ENCODE measurements at regions not wholly inside any gene's neighbourhood (a gene's known extent, or its start where the extent isn't known, plus 50 kb on each side); places are given as distances from the start of the nearest gene placed in this dataset.

DNA sequence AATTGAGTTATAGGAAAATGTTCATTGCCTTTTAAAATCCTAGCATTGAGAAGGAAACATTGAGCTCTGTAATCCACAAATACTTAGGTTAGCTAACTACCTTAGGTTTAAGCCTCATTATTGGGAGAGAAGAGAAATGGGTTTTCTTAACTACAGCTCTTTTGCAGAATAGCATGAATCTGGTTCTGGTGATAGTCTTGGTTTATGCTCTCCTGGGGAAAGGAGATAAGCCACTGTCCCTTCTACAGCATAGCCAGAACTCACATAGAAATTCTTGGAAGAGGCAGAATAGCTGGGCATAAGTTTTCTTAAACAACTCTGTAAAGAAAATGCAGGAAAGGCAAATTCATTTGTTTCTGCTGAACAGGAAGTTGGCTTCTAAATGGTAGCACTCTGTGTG, 378.6 kb upstream of the CHRM2 start:
- H2BK5ac ChIP-seq (ENCODE audit: low read depth, low read length) = no peak overlapping the region
- CTCF ChIA-PET (ENCODE audit: partially characterized antibody) = no interaction called here
- H3K27ac ChIP-seq (ENCODE audit: low read depth, low read length) = no peak overlapping the region
- H3K36me3 ChIP-seq (ENCODE audit: control insufficient read depth in 2 of 4, insufficient read depth in 4 of 4, low read length in 3 of 4) = no peaks in the 10 kb centered on the region
- no peak overlapping the region for H2BK20ac ChIP-seq (ENCODE audit: low read length)
- no peak overlapping the region for H2BK15ac ChIP-seq (ENCODE audit: low read length)
- FAIRE-seq = no peak
- H4K8ac ChIP-seq (ENCODE audit: extremely low read depth, insufficient read depth, low read length) = no peak overlapping the region
- no peak overlapping the region for H3K14ac ChIP-seq (ENCODE audit: insufficient read length)
- H3K4ac ChIP-seq (replicated peaks; ENCODE audit: insufficient read length, low read depth, low read length) = no peak overlapping the region
- TF ChIP-seq EP300 (IDR thresholded peaks at IDR 0.05; ENCODE audit: borderline replicate concordance in 1 of 2, low read depth in 2 of 2, low read length in 2 of 2) = no peak
- no peak for TF ChIP-seq TCF12 (IDR thresholded peaks at IDR 0.05; ENCODE audit: low read depth, low read length)
- TF ChIP-seq CHD2 (IDR thresholded peaks at IDR 0.05; ENCODE audit: low read length) = no peak
- TF ChIP-seq, protein P1, sequence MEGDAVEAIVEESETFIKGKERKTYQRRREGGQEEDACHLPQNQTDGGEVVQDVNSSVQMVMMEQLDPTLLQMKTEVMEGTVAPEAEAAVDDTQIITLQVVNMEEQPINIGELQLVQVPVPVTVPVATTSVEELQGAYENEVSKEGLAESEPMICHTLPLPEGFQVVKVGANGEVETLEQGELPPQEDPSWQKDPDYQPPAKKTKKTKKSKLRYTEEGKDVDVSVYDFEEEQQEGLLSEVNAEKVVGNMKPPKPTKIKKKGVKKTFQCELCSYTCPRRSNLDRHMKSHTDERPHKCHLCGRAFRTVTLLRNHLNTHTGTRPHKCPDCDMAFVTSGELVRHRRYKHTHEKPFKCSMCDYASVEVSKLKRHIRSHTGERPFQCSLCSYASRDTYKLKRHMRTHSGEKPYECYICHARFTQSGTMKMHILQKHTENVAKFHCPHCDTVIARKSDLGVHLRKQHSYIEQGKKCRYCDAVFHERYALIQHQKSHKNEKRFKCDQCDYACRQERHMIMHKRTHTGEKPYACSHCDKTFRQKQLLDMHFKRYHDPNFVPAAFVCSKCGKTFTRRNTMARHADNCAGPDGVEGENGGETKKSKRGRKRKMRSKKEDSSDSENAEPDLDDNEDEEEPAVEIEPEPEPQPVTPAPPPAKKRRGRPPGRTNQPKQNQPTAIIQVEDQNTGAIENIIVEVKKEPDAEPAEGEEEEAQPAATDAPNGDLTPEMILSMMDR (IDR thresholded peaks at IDR 0.05; ENCODE audit: control extremely low read depth in 1 of 3, insufficient read depth in 1 of 3, low read depth in 1 of 3, low read length in 3 of 3) = no peak
- H3K18ac ChIP-seq (ENCODE audit: extremely low read depth, low read length) = no peak overlapping the region
- H4K20me1 ChIP-seq (replicated peaks in 1 of 2; ENCODE audit: control insufficient read depth in 1 of 2, insufficient read depth in 2 of 2, low read length in 2 of 2) = no peaks in the 10 kb centered on the region
- no peak overlapping the region for H4K91ac ChIP-seq (replicated peaks; ENCODE audit: insufficient read length, low read length)
- H3K56ac ChIP-seq (replicated peaks; ENCODE audit: insufficient read length, low read depth, low read length) = no peak overlapping the region
- no peak overlapping the region for H3K4me3 ChIP-seq (ENCODE audit: extremely low read depth in 1 of 4, insufficient read depth in 2 of 4, low read depth in 3 of 4, low read length in 4 of 4)
- no peak overlapping the region for H2BK120ac ChIP-seq (replicated peaks; ENCODE audit: low read depth, low read length)
- H3K27me3 ChIP-seq (replicated peaks in 1 of 4; ENCODE audit: control insufficient read depth in 3 of 4, extremely low read depth in 1 of 4, insufficient read depth in 3 of 4, low read length in 3 of 4) = peaks cover 0 to 1% (median 0%) of the 10 kb centered on the region in 4 experiments; a peak in 1 of 7 replicates
- H2AK5ac ChIP-seq (ENCODE audit: low read depth, low read length) = no peak overlapping the region
- no peaks in the 10 kb centered on the region for H3K23me2 ChIP-seq (ENCODE audit: low read depth, low read length)
- no peak overlapping the region for H3K23ac ChIP-seq (ENCODE audit: insufficient read length)
- H3K79me1 ChIP-seq (ENCODE audit: low read depth, low read length) = no peaks in the 10 kb centered on the region
- POLR2A ChIA-PET (ENCODE audit: partially characterized antibody) = no interaction called here
- H3K9ac ChIP-seq (replicated peaks in 1 of 4; ENCODE audit: extremely low read depth in 1 of 4, low read depth in 3 of 4, low read length in 3 of 4) = no peak overlapping the region
- H3K4me2 ChIP-seq (ENCODE audit: insufficient read depth in 1 of 2, low read depth in 2 of 2, low read length in 2 of 2) = no peak overlapping the region
- H2AFZ ChIP-seq (ENCODE audit: low read length) = no peak overlapping the region
- no peak overlapping the region for H2BK12ac ChIP-seq (ENCODE audit: low read depth, low read length)
- no peaks in the 10 kb centered on the region for H3K4me1 ChIP-seq (replicated peaks in 1 of 4; ENCODE audit: control insufficient read depth in 3 of 4, insufficient read depth in 4 of 4, low read length in 3 of 4)
- H4K5ac ChIP-seq (ENCODE audit: insufficient read length, low read depth, low read length) = no peak overlapping the region
- no peak for DNase-seq (ENCODE audit: low read depth in 1 of 2, low spot score in 2 of 2)
- no peaks in the 10 kb centered on the region for H3K9me3 ChIP-seq (ENCODE audit: insufficient read depth in 2 of 2, low read depth in 1 of 2, low read length in 1 of 2)
- H3K79me2 ChIP-seq (ENCODE audit: control insufficient read depth in 1 of 2, insufficient read depth in 2 of 2, low read length in 2 of 2) = no peaks in the 10 kb centered on the region
